ENCODE measurements at regions not wholly inside any gene's neighbourhood (a gene's known extent, or its start where the extent isn't known, plus 50 kb on each side); places are given as distances from the start of the nearest gene placed in this dataset.
"Not testable (repeated sequence)": the region's sequence is repeated elsewhere in the genome, so short reads cannot be mapped to it uniquely, and the experiment has no call there.

- intact Hi-C loops (cut with DNase I; ENCODE audit: low total_unique reads), result no loop called here
- whole genome bisulfite sequencing, 2 donors, result 58 to 60% methylated on average over 7 of the region's 7 CpGs
- no peak for DNase-seq (ENCODE audit: low spot score in 2 of 2)
- TF ChIP-seq CTCF (IDR thresholded peaks at IDR 0.05), result no peak
- TF ChIP-seq POLR2A (IDR thresholded peaks at IDR 0.05), result no peak
- H3K4me3 ChIP-seq (ENCODE audit: low read depth, poor library complexity, severe bottlenecking), result no peak overlapping the region
These were observed 52.3 kb upstream of the PTPN12 start for GRCh38 chr7:77484785-77485184.

- intact Hi-C loops (cut with DNase I; ENCODE audit: low total_unique reads), result no loop called here
- H3K4me3 ChIP-seq (ENCODE audit: low read depth, poor library complexity, severe bottlenecking), result no peak overlapping the region
- TF ChIP-seq CTCF (IDR thresholded peaks at IDR 0.05) (no peak), POLR2A (IDR thresholded peaks at IDR 0.05) (no peak)
- WGBS, 2 donors, result 40 to 47% methylated on average over 3 of the region's 3 CpGs
- DNase-seq (ENCODE audit: low spot score in 2 of 2), result peak in 1 of 2 donors; percentile 47
These were observed 55.1 kb upstream of the PTPN12 start for GRCh38 chr7:77482015-77482414.

- DNase-seq (ENCODE audit: low spot score in 2 of 2), result no peak
- WGBS, 2 donors, result 72 to 74% methylated on average over 2 of the region's 2 CpGs
- TF ChIP-seq CTCF (IDR thresholded peaks at IDR 0.05) (no peak), POLR2A (IDR thresholded peaks at IDR 0.05) (no peak)
- no peak overlapping the region for H3K4me3 ChIP-seq (ENCODE audit: low read depth, poor library complexity, severe bottlenecking)
- intact Hi-C loops (cut with DNase I; ENCODE audit: low total_unique reads), result no loop called here
These were observed 55.5 kb upstream of the PTPN12 start for GRCh38 chr7:77481615-77482014.

GRCh38 chr7:77480102-77480627 is 56.9 kb upstream of the PTPN12 start:
- H3K4me3 ChIP-seq (ENCODE audit: low read depth, poor library complexity, severe bottlenecking); intact Hi-C loops (cut with DNase I; ENCODE audit: low total_unique reads); DNase-seq (ENCODE audit: low spot score in 2 of 2): not testable (repeated sequence)
- 85 to 89% methylated on average over 4 of the region's 4 CpGs for WGBS, 2 donors

- 80 to 86% methylated on average over 3 of the region's 3 CpGs for WGBS, 2 donors
- intact Hi-C loops (cut with DNase I; ENCODE audit: low total_unique reads), result no loop called here
- no peak for TF ChIP-seq POLR2A (IDR thresholded peaks at IDR 0.05)
- TF ChIP-seq CTCF (IDR thresholded peaks at IDR 0.05), result no peak
- DNase-seq (ENCODE audit: low spot score in 2 of 2), result no peak
- H3K4me3 ChIP-seq (ENCODE audit: low read depth, poor library complexity, severe bottlenecking), result no peak overlapping the region
These were observed 57.5 kb upstream of the PTPN12 start for GRCh38 chr7:77479536-77480088.

GRCh38 chr7:77476871-77477270 is 60.2 kb upstream of the PTPN12 start:
- DNase-seq (ENCODE audit: low spot score in 2 of 2), result no peak
- WGBS, 2 donors, result 78 to 83% methylated on average over 3 of the region's 3 CpGs
- no peak overlapping the region for H3K4me3 ChIP-seq (ENCODE audit: low read depth, poor library complexity, severe bottlenecking)
- no peak for TF ChIP-seq POLR2A (IDR thresholded peaks at IDR 0.05)
- intact Hi-C loops (cut with DNase I; ENCODE audit: low total_unique reads), result no loop called here

GRCh38 chr7:77475181-77475580 is 59.0 kb upstream of the GSAP start:
- TF ChIP-seq POLR2A (IDR thresholded peaks at IDR 0.05) (no peak), CTCF (IDR thresholded peaks at IDR 0.05) (no peak)
- H3K4me3 ChIP-seq (ENCODE audit: low read depth, poor library complexity, severe bottlenecking), result no peak overlapping the region
- intact Hi-C loops (cut with DNase I; ENCODE audit: low total_unique reads), result no loop called here
- DNase-seq (ENCODE audit: low spot score in 2 of 2), result no peak

Measured in lower leg skin (tissue), 4 donors.